HG03175 (cell line): ENCODE measurements at regions not wholly inside any gene's neighbourhood (a gene's known extent, or its start where the extent isn't known, plus 50 kb on each side); places are given as distances from the start of the nearest gene placed in this dataset.
"Not testable (repeated sequence)": the region's sequence is repeated elsewhere in the genome, so short reads cannot be mapped to it uniquely, and the experiment has no call there.

ENCODE experiments used
- ATAC-seq: cut with Tn5 transposase; IDR thresholded peaks from one replicate; pipeline ENCODE4 v1.9.1; 2021; ENCODE audit warnings: mild to moderate bottlenecking, moderate library complexity; ENCODE audit not compliant: unreplicated experiment

DNA sequence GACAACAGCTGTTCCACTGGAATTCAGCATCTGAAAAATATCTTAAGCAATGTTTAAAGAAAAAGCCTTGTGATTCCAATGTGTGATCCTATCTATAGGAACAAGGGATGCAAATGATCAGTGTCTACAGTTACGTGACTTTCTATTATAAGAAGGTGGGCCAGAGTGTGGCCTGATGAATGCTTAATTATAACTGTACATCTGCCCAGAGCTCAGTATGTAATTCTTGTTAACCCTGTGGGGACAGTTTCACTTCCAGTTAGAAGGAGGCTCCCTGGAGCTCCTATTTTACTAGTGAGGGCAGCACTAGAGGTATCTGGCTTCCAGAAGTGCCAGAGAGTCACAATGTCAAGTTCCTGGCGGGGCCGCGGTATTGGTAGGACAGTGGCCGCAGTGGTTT, 288.5 kb downstream of the USP46 start:
- no peak for ATAC-seq

DNA sequence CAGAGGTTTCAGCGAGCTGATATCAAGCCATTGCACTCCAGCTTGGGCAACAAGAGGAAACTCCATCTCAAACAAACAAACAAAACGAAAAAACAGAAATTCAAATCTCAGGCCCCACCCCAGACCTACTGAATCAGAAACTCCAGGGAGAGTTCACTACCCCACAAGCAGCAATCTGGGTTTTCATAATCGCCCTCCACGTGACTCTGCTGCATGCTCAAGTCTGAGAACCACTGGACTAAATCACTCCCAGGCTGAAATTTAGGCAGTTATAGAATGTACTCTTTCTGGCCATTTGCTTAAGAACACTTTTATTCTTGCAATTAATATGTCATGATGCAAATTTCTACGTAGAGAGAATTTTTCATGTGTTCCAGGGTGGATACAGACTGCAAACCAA, 287.3 kb downstream of the USP46 start:
- ATAC-seq: no peak

- ATAC-seq: no peak
Measured at GRCh38 chr4:52372269-52372668, 286.8 kb downstream of the USP46 start.

GRCh38 chr4:52372747-52373146, 286.4 kb downstream of the USP46 start:
- ATAC-seq: no peak

GRCh38 chr4:52373650-52374049, 285.5 kb downstream of the USP46 start:
- no peak for ATAC-seq

GRCh38 chr4:52374877-52375276, 284.2 kb downstream of the USP46 start:
- no peak for ATAC-seq

- no peak for ATAC-seq
Measured at GRCh38 chr4:52376132-52376704, 282.9 kb downstream of the USP46 start.

DNA sequence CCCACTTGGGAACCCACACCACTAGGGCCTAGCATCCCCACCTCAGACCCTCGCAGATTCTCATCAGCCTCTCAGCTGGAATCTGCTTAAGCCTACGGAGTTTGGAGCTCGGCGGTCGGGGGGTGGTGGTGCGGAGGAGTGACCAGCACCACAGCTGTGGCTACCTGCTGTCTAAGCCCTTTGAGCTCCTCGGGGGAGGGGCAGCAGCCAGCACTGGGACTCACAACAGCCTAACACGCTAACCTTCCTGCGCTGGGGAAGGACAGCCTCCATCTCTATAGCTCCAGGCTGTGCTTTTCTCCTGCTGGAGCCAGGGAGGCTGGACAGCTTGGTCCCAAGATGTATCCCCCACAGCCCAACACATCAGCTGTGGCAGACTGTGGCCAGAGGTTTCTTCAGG, 281.5 kb downstream of the USP46 start:
- no peak for ATAC-seq

- ATAC-seq: no peak
Measured at GRCh38 chr4:52407545-52407944, 251.6 kb downstream of the USP46 start.

DNA sequence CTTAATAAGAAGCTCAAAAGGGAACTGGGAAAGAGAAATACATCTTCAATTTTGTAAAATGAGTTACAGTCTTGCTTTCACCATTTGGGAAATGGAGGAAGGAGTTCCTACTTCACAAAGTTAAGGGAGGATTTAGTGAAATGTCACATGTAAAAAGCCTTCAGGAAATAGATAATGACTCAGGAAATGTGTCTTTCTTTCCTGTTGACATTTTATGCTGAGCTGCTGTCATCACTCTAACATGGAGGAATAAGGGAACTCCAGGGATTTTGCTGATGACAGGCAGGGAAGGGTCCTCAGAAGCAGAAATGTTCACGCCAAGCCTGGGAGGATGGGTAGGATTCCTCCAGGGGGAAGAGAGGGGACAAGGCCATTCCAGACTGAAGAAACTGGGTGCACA, 251.1 kb downstream of the USP46 start:
- ATAC-seq: no peak

GRCh38 chr4:52408471-52408870, 250.6 kb downstream of the USP46 start:
- ATAC-seq: no peak

GRCh38 chr4:52409766-52410165, 249.3 kb downstream of the USP46 start:
- not testable (repeated sequence) for ATAC-seq

- ATAC-seq: no peak
Measured at GRCh38 chr4:52410971-52411370, 248.1 kb downstream of the USP46 start.

GRCh38 chr4:52420330-52420729, 238.8 kb downstream of the USP46 start:
- no peak for ATAC-seq

DNA sequence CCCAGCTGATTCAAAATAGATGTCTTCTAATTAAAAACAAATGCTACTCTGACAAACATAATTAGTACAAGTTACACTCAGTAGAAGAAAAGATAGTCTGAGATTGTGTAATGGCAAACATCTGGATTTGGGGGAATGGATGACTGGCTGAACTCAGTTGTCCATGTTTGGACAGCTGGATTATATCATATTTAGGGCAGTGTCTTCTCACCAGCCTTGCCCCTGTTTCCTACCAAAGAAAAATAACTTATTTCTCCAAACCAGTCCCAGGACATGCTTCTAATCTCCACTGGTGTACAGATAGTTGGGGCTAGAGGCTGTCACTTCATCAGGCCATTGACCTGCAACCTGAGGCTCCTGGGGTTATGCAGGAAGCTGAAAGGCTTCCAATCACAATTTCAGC, 237.3 kb downstream of the USP46 start:
- ATAC-seq: no peak

GRCh38 chr4:52423967-52424366, 235.1 kb downstream of the USP46 start:
- no peak for ATAC-seq

GRCh38 chr4:52425751-52426326, 233.3 kb downstream of the USP46 start:
- ATAC-seq: no peak

DNA sequence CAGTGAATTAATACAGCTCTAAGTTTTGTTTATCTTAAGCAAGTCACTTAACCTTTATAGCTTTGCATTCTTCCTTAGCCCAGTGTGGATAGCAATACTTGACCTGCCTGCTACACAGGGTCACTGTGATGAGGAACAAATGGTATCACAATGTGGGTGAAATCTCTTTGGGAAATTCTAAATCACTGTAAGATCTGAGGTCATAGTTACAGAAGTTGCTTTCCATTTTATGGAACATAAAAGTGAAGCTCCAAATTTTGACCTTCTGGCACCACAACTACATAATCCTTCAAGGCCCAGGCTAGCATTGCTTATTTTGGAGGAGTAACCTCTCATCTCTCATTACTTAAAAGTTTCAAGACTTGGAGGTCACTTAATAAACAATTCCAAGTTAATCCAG, 227.7 kb downstream of the USP46 start:
- no peak for ATAC-seq

DNA sequence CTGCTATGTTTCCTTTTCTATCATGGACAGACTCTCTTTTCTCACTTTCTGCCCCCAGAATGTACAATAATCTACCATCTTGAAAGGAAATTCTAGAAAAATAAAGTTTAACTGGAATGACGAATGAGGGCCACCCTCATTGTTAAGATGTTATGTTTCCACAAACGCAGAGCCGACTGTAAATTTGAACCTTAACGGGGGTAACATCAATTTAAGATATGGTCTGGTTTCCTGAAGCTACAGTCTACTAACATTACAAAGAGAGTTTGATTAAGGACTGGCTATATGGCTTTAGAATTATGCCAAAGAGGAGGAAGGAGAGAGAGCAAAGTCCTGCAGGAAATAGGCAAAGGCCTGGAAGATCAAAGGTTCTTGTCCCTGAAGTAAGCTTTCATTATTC, 227.2 kb downstream of the USP46 start:
- ATAC-seq: no peak

GRCh38 chr4:52442524-52442923, 216.6 kb downstream of the USP46 start:
- ATAC-seq: not testable (repeated sequence)

- ATAC-seq: no peak
Measured at GRCh38 chr4:52472444-52472843, 186.7 kb downstream of the USP46 start.

- ATAC-seq: no peak
Measured at GRCh38 chr4:52477191-52477780, 181.8 kb downstream of the USP46 start.
